Fibroblast of upper back skin (primary cell): ENCODE measurements at regions not wholly inside any gene's neighbourhood (a gene's known extent, or its start where the extent isn't known, plus 50 kb on each side); places are given as distances from the start of the nearest gene placed in this dataset.
A peak's percentile ranks its signal among the peaks of the same experiment; 100 is the strongest.

Experiments used
- DNase-seq: peaks from one replicate; pipeline ENCODE4 v3.0.0-alpha.2; 2013

GRCh38 chr3:182233957-182234356 is 522.2 kb downstream of the SOX2 start:
- no peak for DNase-seq

- DNase-seq: no peak
These were observed 523.2 kb downstream of the SOX2 start for GRCh38 chr3:182234881-182235280.

GRCh38 chr3:182235504-182235903 is 523.8 kb downstream of the SOX2 start:
- no peak for DNase-seq

- peak; percentile 12 for DNase-seq
These were observed 526.4 kb downstream of the SOX2 start for GRCh38 chr3:182238126-182238525.

GRCh38 chr3:182239316-182239715 is 527.6 kb downstream of the SOX2 start:
- no peak for DNase-seq

- no peak for DNase-seq
These were observed 528.7 kb downstream of the SOX2 start for GRCh38 chr3:182240474-182240873.

GRCh38 chr3:182241196-182241765 is 529.6 kb downstream of the SOX2 start:
- no peak for DNase-seq

- DNase-seq: peak; percentile 49
These were observed 530.2 kb downstream of the SOX2 start for GRCh38 chr3:182241766-182242488.

GRCh38 chr3:182242489-182242942 is 530.8 kb downstream of the SOX2 start:
- no peak for DNase-seq

GRCh38 chr3:182243625-182244024 is 531.9 kb downstream of the SOX2 start:
- DNase-seq: peak; percentile 11

- no peak for DNase-seq
These were observed 532.7 kb downstream of the SOX2 start for GRCh38 chr3:182244222-182244971.

GRCh38 chr3:182245059-182245458 is 533.3 kb downstream of the SOX2 start:
- DNase-seq: no peak

GRCh38 chr3:182246870-182247269 is 535.1 kb downstream of the SOX2 start:
- DNase-seq: no peak

GRCh38 chr3:182248349-182248880 is 536.7 kb downstream of the SOX2 start:
- DNase-seq: peak; percentile 20

GRCh38 chr3:182252802-182253201 is 540.5 kb upstream of the ATP11B start:
- DNase-seq: no peak

GRCh38 chr3:182255158-182255557 is 538.1 kb upstream of the ATP11B start:
- no peak for DNase-seq

- DNase-seq: no peak
These were observed 535.9 kb upstream of the ATP11B start for GRCh38 chr3:182257361-182257760.

- DNase-seq: peak; percentile 63
These were observed 534.6 kb upstream of the ATP11B start for GRCh38 chr3:182258538-182259177.

GRCh38 chr3:182259579-182259978 is 533.7 kb upstream of the ATP11B start:
- DNase-seq: no peak

GRCh38 chr3:182261041-182261440 is 532.3 kb upstream of the ATP11B start:
- DNase-seq: no peak

- no peak for DNase-seq
These were observed 524.6 kb upstream of the ATP11B start for GRCh38 chr3:182268711-182269110.

- DNase-seq: no peak
These were observed 516.8 kb upstream of the ATP11B start for GRCh38 chr3:182276512-182276911.

GRCh38 chr3:182284793-182285192 is 508.5 kb upstream of the ATP11B start:
- DNase-seq: no peak
